ENCODE measurements at regions not wholly inside any gene's neighbourhood (a gene's known extent, or its start where the extent isn't known, plus 50 kb on each side); places are given as distances from the start of the nearest gene placed in this dataset.

DNA sequence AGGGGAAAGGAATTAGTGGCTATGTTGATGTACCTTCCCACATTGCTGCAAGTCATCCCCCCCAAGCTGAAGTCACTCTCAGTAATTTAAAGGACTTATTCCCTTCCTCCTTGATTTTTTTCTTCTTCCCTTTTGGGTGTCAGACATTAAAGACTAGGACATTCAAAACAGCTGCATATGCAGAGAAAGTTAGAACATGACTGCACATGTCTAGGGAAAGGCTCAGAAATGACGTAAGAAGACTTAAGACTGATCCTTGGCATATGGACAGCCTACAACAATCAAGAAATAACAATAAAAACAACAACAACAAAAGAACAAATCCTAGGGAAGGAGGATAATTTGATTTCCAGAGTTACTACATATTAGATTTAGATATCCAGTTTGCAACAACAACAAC lies 997.5 kb downstream of the TLE4 start:
- TF ChIP-seq, protein P1, sequence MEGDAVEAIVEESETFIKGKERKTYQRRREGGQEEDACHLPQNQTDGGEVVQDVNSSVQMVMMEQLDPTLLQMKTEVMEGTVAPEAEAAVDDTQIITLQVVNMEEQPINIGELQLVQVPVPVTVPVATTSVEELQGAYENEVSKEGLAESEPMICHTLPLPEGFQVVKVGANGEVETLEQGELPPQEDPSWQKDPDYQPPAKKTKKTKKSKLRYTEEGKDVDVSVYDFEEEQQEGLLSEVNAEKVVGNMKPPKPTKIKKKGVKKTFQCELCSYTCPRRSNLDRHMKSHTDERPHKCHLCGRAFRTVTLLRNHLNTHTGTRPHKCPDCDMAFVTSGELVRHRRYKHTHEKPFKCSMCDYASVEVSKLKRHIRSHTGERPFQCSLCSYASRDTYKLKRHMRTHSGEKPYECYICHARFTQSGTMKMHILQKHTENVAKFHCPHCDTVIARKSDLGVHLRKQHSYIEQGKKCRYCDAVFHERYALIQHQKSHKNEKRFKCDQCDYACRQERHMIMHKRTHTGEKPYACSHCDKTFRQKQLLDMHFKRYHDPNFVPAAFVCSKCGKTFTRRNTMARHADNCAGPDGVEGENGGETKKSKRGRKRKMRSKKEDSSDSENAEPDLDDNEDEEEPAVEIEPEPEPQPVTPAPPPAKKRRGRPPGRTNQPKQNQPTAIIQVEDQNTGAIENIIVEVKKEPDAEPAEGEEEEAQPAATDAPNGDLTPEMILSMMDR (conservative IDR thresholded peaks at IDR 0.05), result no peak
- no peak for TF ChIP-seq ZFX (IDR thresholded peaks at IDR 0.05)

Data from C4-2B (cell line).